Neural progenitor cell (in vitro differentiated cells): ENCODE measurements at regions not wholly inside any gene's neighbourhood (a gene's known extent, or its start where the extent isn't known, plus 50 kb on each side); places are given as distances from the start of the nearest gene placed in this dataset.

Experiments used
- DNase-seq: peaks from one replicate; pipeline ENCODE4 v3.0.0-alpha.2; 2016; ENCODE audit warnings: low spot score
- H2AFZ ChIP-seq: fragments of 200-600 bp; sonication (generic); replicated peaks from 2 replicates; pipeline ENCODE4 v1.6.1; 2016; ENCODE audit warnings: antibody characterized with exemption
- H3F3A ChIP-seq: fragments of 200-600 bp; sonication (generic); 2 replicates; pipeline ENCODE4 v1.6.1; 2016; ENCODE audit warnings: antibody characterized with exemption, low read depth
- H3K27ac ChIP-seq: fragments of 200-600 bp; sonication (generic); 2 replicates; pipeline ENCODE4 v1.5.1; 2016; ENCODE audit warnings: mild to moderate bottlenecking
- H3K27me3 ChIP-seq: fragments of 200-600 bp; sonication (generic); 2 replicates; pipeline ENCODE4 v1.6.1; 2016; ENCODE audit warnings: mild to moderate bottlenecking, moderate library complexity
- H3K36me3 ChIP-seq: fragments of 200-600 bp; sonication (generic); 2 replicates; pipeline ENCODE4 v1.5.1; 2016
- H3K4me1 ChIP-seq: fragments of 200-600 bp; sonication (generic); 2 replicates; pipeline ENCODE4 v1.6.1; 2016; ENCODE audit warnings: mixed run types
- H3K4me2 ChIP-seq: fragments of 200-600 bp; sonication (generic); 2 replicates; pipeline ENCODE4 v1.6.1; 2016
- H3K4me3 ChIP-seq: fragments of 200-600 bp; sonication (generic); 2 replicates; pipeline ENCODE4 v1.5.1; 2016
- H3K79me2 ChIP-seq: fragments of 200-600 bp; sonication (generic); 2 replicates; pipeline ENCODE4 v1.6.1; 2016; ENCODE audit warnings: low read depth
- H3K9ac ChIP-seq: fragments of 200-600 bp; sonication (generic); 2 replicates; pipeline ENCODE4 v1.6.1; 2016
- H3K9me3 ChIP-seq: fragments of 200-600 bp; sonication (generic); 2 replicates; pipeline ENCODE4 v1.5.1; 2016; ENCODE audit warnings: low read depth
- H4K20me1 ChIP-seq: fragments of 200-600 bp; sonication (generic); 2 replicates; pipeline ENCODE4 v1.6.1; 2016; ENCODE audit warnings: low read depth
- H3K27ac Mint-ChIP-seq: 3 replicates; pipeline ENCODE4 v1.8.0; 2021; ENCODE audit warnings: mixed read lengths
- H3K27me3 Mint-ChIP-seq: 2 replicates; pipeline ENCODE4 v1.8.0; 2022; ENCODE audit warnings: low read depth, mild to moderate bottlenecking, inconsistent platforms, moderate library complexity, mixed read lengths; ENCODE audit not compliant: insufficient read depth
- H3K36me3 Mint-ChIP-seq: 3 replicates; pipeline ENCODE4 v1.8.0; 2021; ENCODE audit warnings: mixed read lengths
- H3K4me1 Mint-ChIP-seq: 3 replicates; pipeline ENCODE4 v1.8.0; 2021; ENCODE audit warnings: mixed read lengths
- H3K4me3 Mint-ChIP-seq: 3 replicates; pipeline ENCODE4 v1.8.0; 2021; ENCODE audit warnings: mild to moderate bottlenecking, moderate library complexity, mixed read lengths
- H3K9me3 Mint-ChIP-seq: 3 replicates; pipeline ENCODE4 v1.8.0; 2020; ENCODE audit warnings: mixed read lengths
- EZH2 ChIP-seq: fragments of 200-600 bp; sonication (generic); IDR thresholded peaks from 2 replicates; pipeline ENCODE4 v1.6.1; 2017; ENCODE audit warnings: antibody characterized with exemption, mild to moderate bottlenecking, moderate library complexity
- EZH2phosphoT487 ChIP-seq: fragments of 200-600 bp; sonication (generic); IDR thresholded peaks from 2 replicates; pipeline ENCODE4 v1.6.1; 2017; ENCODE audit warnings: antibody characterized with exemption
- TF ChIP-seq, protein P1 (sequence below): fragments of 200-600 bp; sonication (generic); IDR thresholded peaks from 2 replicates; pipeline ENCODE4 v1.5.1; 2017; ENCODE audit warnings: antibody characterized with exemption, mild to moderate bottlenecking

DNA sequence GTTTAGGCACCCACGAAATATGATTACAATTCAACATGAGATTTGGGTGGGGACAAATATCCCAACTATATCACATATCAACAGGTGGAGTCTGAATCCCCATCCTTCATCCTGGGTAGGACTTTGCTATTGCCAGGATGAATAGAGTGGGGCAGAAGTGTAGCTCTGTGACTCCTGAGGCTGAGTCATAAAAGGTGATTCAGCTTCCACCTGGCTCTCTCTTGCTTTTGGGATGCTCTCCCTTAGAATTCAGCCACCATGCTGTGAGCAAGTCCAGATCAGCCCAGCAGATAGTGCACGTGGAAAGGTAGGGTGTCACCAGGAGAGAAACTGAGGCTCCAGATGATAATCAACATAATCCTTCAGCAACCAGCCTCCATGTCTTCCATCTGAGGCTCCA, 193.8 kb upstream of the BCOR start:
- H3K27ac ChIP-seq = no peak overlapping the region

DNA sequence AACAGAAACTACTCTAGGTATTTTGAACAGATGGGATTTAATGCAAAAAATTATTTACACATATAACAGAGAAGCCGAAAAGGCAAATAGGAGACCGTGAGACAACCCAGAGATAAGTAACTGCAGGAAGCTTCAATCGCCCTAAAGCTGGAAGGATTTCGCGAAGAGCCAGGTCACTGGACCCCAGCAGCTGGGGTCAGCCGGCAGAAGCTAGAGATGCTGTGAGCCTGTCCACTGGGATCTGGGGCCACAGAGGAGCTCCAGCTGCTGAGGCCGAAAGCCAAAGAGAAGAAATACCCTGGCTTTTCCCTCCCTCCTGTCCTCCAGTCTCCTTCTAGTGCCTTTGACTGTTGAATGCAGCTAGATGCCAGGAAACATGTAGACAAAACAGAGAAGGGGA, 192.8 kb upstream of the BCOR start:
- Histone ChIP-seq H3F3A (no peaks in the 10 kb centered on the region), H3K79me2 (no peaks in the 10 kb centered on the region), H3K36me3 (no peaks in the 10 kb centered on the region), H3K27me3 (no peaks in the 10 kb centered on the region), H4K20me1 (no peaks in the 10 kb centered on the region), H3K4me2 (no peak overlapping the region), H3K27ac (no peak overlapping the region), H3K4me1 (no peaks in the 10 kb centered on the region), H3K4me3 (no peak overlapping the region), H3K9ac (no peak overlapping the region), H3K9me3 (no peaks in the 10 kb centered on the region), H2AFZ (no peak overlapping the region)
- H3K27me3 Mint-ChIP-seq = peaks cover 9% of the 10 kb centered on the region
- TF ChIP-seq, protein P1, sequence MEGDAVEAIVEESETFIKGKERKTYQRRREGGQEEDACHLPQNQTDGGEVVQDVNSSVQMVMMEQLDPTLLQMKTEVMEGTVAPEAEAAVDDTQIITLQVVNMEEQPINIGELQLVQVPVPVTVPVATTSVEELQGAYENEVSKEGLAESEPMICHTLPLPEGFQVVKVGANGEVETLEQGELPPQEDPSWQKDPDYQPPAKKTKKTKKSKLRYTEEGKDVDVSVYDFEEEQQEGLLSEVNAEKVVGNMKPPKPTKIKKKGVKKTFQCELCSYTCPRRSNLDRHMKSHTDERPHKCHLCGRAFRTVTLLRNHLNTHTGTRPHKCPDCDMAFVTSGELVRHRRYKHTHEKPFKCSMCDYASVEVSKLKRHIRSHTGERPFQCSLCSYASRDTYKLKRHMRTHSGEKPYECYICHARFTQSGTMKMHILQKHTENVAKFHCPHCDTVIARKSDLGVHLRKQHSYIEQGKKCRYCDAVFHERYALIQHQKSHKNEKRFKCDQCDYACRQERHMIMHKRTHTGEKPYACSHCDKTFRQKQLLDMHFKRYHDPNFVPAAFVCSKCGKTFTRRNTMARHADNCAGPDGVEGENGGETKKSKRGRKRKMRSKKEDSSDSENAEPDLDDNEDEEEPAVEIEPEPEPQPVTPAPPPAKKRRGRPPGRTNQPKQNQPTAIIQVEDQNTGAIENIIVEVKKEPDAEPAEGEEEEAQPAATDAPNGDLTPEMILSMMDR = no peak
- TF ChIP-seq EZH2phosphoT487 = no peak
- TF ChIP-seq EZH2 = no peak
- H3K4me1 Mint-ChIP-seq = no peaks in the 10 kb centered on the region
- DNase-seq = no peak
- peaks cover 20% of the 10 kb centered on the region for H3K9me3 Mint-ChIP-seq
- no peak overlapping the region for H3K4me3 Mint-ChIP-seq
- no peaks in the 10 kb centered on the region for H3K36me3 Mint-ChIP-seq
- H3K27ac Mint-ChIP-seq = no peak overlapping the region

More for the DNA sequence above, 193.8 kb upstream of the BCOR start:
- no peaks in the 10 kb centered on the region for H3K9me3 ChIP-seq
- no peak overlapping the region for H3K9ac ChIP-seq
- no peak overlapping the region for H3K4me3 ChIP-seq
- H3K27me3 Mint-ChIP-seq = peaks cover 9% of the 10 kb centered on the region
- H3K36me3 ChIP-seq = no peaks in the 10 kb centered on the region
- H3K9me3 Mint-ChIP-seq = peaks cover 19% of the 10 kb centered on the region
- H3K36me3 Mint-ChIP-seq = no peaks in the 10 kb centered on the region
- no peaks in the 10 kb centered on the region for H3K4me1 ChIP-seq
- no peaks in the 10 kb centered on the region for H3F3A ChIP-seq
- H4K20me1 ChIP-seq = no peaks in the 10 kb centered on the region
- TF ChIP-seq EZH2phosphoT487 = no peak
- TF ChIP-seq, protein P1 = no peak
- no peak for TF ChIP-seq EZH2
- no peak overlapping the region for H2AFZ ChIP-seq
- no peaks in the 10 kb centered on the region for H3K4me1 Mint-ChIP-seq
- H3K79me2 ChIP-seq = no peaks in the 10 kb centered on the region
- no peaks in the 10 kb centered on the region for H3K27me3 ChIP-seq
- DNase-seq = no peak
- H3K4me3 Mint-ChIP-seq = no peak overlapping the region
- no peak overlapping the region for H3K4me2 ChIP-seq
- H3K27ac Mint-ChIP-seq = no peak overlapping the region

DNA sequence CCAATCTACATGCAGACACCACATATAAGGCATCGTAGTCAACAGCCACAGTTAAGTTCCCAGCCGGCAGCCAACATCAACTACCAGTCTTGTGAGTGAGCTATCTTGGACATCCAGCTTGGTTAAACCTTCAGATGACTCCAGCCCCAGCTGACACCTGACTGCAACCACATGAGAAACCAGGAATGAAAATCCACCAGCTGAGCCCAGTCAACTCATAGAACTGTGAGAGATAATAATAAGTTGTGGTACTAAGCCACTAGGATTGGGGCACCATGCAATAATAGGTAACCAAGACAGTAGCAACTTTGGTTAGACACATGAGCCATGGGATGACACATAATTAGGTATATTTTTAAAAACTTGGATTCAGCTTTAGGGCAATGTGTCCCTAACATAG, 188.1 kb upstream of the BCOR start:
- Histone ChIP-seq H3K27ac (no peak overlapping the region), H3F3A (no peaks in the 10 kb centered on the region), H3K9me3 (no peaks in the 10 kb centered on the region), H2AFZ (no peak overlapping the region), H3K9ac (no peak overlapping the region), H3K79me2 (no peaks in the 10 kb centered on the region), H3K4me1 (no peaks in the 10 kb centered on the region), H3K27me3 (no peaks in the 10 kb centered on the region), H4K20me1 (no peaks in the 10 kb centered on the region), H3K36me3 (no peaks in the 10 kb centered on the region), H3K4me3 (no peak overlapping the region), H3K4me2 (no peak overlapping the region)
- H3K9me3 Mint-ChIP-seq = peaks cover 15% of the 10 kb centered on the region
- H3K36me3 Mint-ChIP-seq = no peaks in the 10 kb centered on the region
- no peak overlapping the region for H3K4me3 Mint-ChIP-seq
- H3K27ac Mint-ChIP-seq = no peak overlapping the region
- peaks cover 4% of the 10 kb centered on the region for H3K27me3 Mint-ChIP-seq
- TF ChIP-seq, protein P1 = no peak
- TF ChIP-seq EZH2 (no peak), EZH2phosphoT487 (no peak)
- H3K4me1 Mint-ChIP-seq = peaks cover 4% of the 10 kb centered on the region
- no peak for DNase-seq

DNA sequence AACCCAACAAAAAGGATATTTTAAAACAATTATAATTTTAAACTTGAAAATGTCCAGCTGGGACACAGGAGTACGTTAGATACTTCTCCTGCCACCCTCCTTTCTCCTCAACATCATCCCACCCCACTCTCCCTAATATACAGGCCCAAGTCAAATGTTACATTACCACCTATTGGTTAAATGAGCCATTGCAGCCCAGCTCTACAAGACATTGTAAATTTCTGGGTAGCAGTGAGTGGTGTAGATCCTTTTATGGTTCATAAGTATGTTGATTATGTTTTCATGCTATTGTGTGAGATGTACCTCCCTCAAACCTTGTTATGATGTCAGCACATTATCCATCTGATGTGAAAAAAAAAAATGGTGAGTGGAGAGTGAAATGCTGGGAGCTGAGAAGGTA, 187.1 kb upstream of the BCOR start:
- no peaks in the 10 kb centered on the region for H3K27me3 ChIP-seq
- no peak overlapping the region for H3K9ac ChIP-seq
- H3F3A ChIP-seq = no peaks in the 10 kb centered on the region
- no peak overlapping the region for H3K27ac Mint-ChIP-seq
- no peak overlapping the region for H3K4me2 ChIP-seq
- no peaks in the 10 kb centered on the region for H3K9me3 ChIP-seq
- no peak overlapping the region for H3K4me3 Mint-ChIP-seq
- H3K36me3 ChIP-seq = no peaks in the 10 kb centered on the region
- H3K27me3 Mint-ChIP-seq = peaks cover 3% of the 10 kb centered on the region
- H3K27ac ChIP-seq = no peak overlapping the region
- no peak overlapping the region for H2AFZ ChIP-seq
- H3K36me3 Mint-ChIP-seq = no peaks in the 10 kb centered on the region
- no peaks in the 10 kb centered on the region for H3K79me2 ChIP-seq
- DNase-seq = no peak
- peaks cover 18% of the 10 kb centered on the region for H3K9me3 Mint-ChIP-seq
- no peaks in the 10 kb centered on the region for H3K4me1 ChIP-seq
- TF ChIP-seq EZH2 (no peak), EZH2phosphoT487 (no peak)
- TF ChIP-seq, protein P1 = no peak
- H4K20me1 ChIP-seq = no peaks in the 10 kb centered on the region
- no peak overlapping the region for H3K4me3 ChIP-seq
- peaks cover 4% of the 10 kb centered on the region for H3K4me1 Mint-ChIP-seq
